ENCODE measurements at regions not wholly inside any gene's neighbourhood (a gene's known extent, or its start where the extent isn't known, plus 50 kb on each side); places are given as distances from the start of the nearest gene placed in this dataset.

DNA sequence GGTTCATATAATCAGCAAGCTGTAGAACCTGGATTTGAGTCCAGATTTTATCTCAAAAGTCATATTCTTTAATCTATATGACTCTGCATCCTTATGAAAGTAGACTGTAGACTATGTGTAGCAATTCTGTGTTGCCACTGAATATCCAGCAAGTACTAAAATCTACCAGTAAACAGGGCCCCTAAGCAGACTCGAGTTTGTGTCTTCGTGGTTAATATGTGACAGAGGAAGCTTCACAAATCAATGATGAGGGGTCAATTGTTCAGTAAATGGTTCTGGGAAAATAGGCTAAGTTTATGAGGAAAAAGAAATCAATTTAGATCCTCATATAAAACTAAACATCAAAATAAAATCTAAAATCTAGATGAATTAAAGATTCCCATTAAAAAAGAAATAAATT, 648.5 kb upstream of the KIRREL3 start:
- TF ChIP-seq, protein P1, sequence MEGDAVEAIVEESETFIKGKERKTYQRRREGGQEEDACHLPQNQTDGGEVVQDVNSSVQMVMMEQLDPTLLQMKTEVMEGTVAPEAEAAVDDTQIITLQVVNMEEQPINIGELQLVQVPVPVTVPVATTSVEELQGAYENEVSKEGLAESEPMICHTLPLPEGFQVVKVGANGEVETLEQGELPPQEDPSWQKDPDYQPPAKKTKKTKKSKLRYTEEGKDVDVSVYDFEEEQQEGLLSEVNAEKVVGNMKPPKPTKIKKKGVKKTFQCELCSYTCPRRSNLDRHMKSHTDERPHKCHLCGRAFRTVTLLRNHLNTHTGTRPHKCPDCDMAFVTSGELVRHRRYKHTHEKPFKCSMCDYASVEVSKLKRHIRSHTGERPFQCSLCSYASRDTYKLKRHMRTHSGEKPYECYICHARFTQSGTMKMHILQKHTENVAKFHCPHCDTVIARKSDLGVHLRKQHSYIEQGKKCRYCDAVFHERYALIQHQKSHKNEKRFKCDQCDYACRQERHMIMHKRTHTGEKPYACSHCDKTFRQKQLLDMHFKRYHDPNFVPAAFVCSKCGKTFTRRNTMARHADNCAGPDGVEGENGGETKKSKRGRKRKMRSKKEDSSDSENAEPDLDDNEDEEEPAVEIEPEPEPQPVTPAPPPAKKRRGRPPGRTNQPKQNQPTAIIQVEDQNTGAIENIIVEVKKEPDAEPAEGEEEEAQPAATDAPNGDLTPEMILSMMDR (conservative IDR thresholded peaks at IDR 0.05; ENCODE audit: low read length) = no peak
- DNase-seq (ENCODE audit: low read depth) = no peak
- H3K4me3 ChIP-seq (ENCODE audit: low read length) = no peak overlapping the region

DNA sequence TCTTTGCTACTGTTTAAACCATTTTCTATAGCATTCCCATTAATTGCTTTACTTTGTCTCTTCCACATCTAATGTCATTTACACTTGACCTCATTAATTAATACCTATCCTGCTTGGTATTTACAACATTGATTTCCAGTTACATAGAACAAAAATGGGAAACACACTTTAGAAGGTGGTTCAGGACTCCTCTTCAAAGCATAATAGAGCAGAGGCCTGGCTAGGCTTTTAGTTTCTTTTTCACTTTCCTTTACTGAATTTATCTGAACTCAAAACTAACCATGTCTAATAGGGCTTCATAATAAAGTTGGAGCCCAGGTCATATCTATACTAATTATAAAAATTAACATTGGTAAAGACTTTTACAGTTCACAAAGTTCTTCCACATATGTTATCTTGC, 648.0 kb upstream of the KIRREL3 start:
- no peak overlapping the region for H3K4me3 ChIP-seq (ENCODE audit: low read length)
- DNase-seq (ENCODE audit: low read depth) = no peak
- TF ChIP-seq, protein P1 (conservative IDR thresholded peaks at IDR 0.05; ENCODE audit: low read length) = no peak

DNA sequence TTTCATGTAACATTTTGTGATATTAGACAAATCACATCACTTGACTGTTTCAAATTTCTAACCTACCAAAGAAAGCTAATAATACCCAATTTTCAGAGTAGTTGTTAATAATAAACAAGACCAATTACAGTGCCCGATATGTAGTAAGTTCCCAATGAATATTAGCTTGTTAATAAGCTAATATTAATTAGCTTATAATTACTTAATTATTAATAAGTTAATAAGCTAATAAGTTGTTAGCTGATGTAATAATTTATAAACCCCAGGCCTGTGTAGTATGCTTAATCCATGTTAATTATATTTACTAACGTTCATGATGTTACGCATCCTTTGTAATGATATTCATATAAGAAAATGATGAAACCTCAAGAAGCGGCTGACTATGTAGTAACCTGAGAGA, 643.8 kb upstream of the KIRREL3 start:
- no peak overlapping the region for H3K4me3 ChIP-seq (ENCODE audit: low read length)
- TF ChIP-seq, protein P1 (conservative IDR thresholded peaks at IDR 0.05; ENCODE audit: low read length) = no peak
- DNase-seq (ENCODE audit: low read depth) = no peak

DNA sequence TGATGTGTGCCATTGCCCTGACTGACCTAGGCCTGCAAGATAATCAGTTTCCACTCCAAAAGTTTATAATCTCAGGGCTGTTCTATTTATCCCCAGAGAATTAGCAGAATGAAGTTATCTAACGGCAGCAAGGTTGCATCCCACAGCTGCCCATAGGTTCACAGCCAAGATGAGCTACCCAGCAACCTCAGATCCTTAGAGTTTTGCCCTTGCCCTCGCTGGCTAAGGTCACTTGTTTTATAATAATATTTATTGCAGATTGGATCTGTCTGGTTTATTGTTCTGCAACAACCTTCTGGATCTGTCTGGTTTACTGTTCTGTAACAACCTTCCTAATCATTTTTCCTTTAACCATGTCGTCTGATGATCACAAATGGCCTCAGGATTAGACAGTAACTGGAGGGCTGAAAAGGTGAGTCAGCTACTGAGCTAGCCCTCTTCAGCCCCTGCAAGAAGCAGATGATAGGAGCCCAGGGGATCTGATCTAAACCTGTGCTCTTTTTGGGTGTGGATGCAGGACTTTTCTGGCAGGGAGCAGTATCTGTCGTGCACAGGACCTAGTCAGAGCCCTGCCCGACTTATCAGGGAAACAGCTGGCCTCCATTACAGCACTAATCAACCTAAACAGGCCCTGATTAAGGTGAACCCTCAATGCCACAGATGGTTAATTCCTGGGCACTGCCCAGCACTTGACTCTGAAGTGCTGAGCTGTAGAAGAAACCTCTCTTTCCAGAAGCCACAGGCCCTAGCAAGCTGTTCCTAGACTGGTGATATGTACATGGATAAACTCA, 642.9 kb upstream of the KIRREL3 start:
- no peak overlapping the region for H3K4me3 ChIP-seq (ENCODE audit: low read length)
- TF ChIP-seq, protein P1 (conservative IDR thresholded peaks at IDR 0.05; ENCODE audit: low read length) = no peak
- no peak for DNase-seq (ENCODE audit: low read depth)

DNA sequence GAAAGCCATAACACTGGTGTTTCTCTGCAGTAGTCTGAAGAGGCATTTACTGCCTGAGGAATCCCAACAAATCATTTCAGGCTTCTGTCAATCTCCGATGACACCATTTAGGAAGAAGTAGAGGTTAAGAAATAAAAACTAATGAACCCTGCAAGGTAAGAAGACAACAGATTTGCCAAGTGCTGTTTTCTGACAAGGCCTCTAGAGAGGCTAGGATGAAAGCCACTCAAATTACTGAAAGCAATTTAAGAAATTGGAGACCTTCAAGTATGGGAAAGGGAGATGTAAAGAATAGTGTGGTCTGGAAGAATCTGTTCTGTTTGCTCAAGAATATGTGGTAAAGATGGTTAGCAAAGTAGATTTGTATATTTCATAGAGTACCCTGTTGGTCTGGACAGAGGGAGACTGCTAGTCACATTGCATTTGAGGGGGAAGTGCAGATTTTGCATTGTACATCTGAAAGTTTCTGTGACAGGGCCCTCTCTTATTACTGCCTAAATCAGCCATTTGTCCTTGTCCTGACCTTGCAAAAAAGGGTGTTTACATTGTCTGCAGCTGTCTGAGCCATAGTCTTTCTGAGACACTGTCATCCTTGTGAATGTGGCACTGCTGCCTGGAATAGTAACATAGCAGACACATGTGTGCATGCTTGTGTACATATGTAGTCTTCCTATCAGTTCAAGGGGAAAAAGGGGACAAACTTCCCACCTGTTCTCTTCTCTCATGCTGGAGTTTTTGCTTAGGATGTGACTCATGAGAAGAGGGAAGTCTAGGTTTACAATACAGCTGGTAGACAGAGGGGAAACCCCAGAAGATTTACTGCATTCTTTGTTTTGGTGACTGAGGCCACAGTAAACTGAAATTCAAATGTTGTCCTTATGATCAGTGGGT, 640.2 kb upstream of the KIRREL3 start:
- no peak for DNase-seq (ENCODE audit: low read depth)
- TF ChIP-seq, protein P1 (conservative IDR thresholded peaks at IDR 0.05; ENCODE audit: low read length) = no peak
- no peak overlapping the region for H3K4me3 ChIP-seq (ENCODE audit: low read length)

DNA sequence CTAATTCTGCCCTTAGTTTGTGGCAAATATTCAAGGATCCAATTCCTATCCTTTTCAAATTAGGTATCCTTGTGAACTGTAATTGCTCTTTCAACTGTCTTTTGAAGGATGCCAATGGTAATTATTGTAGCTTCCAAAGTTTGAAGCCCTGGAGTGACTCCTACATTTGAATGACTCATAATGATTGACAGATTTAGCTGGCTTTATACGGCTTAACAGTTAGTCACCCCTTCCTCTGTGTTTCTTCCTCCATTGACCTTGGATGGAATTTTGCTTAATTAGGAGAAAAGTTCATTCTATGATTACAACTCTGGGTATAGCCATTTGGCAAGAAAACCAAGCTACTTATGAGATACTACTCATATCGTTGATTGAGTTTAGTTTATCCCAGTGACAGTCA, 639.3 kb upstream of the KIRREL3 start:
- TF ChIP-seq, protein P1 (conservative IDR thresholded peaks at IDR 0.05; ENCODE audit: low read length) = no peak
- H3K4me3 ChIP-seq (ENCODE audit: low read length) = no peak overlapping the region
- no peak for DNase-seq (ENCODE audit: low read depth)
